ENCODE measurements at regions not wholly inside any gene's neighbourhood (a gene's known extent, or its start where the extent isn't known, plus 50 kb on each side); places are given as distances from the start of the nearest gene placed in this dataset.

GRCh38 chr6:164109770-164110140 lies 695.2 kb downstream of the QKI start:
- DNase-seq (ENCODE audit: extremely low spot score), result peak; percentile 57
- no peak for TF ChIP-seq NFRKB (IDR thresholded peaks at IDR 0.05)
- TF ChIP-seq SUZ12 (IDR thresholded peaks at IDR 0.05), result no peak
- POLR2A ChIA-PET, result no interaction called here
- CTCF ChIA-PET, result interaction anchor here (0.5 to 1.2 kb wide), 7 partner anchors 10 to 276 kb away, joined by 3 to 10 read pairs (median 4); no protein-coding TSS in a partner anchor

GRCh38 chr6:164108869-164109769 lies 694.6 kb downstream of the QKI start:
- ChIA-PET POLR2A (no interaction called here), CTCF (interaction anchor here (0.5 to 1.2 kb wide), 8 partner anchors 10 to 532 kb away, joined by 3 to 10 read pairs (median 4); no protein-coding TSS in a partner anchor)
- no peak for DNase-seq (ENCODE audit: extremely low spot score)
- TF ChIP-seq TARDBP (IDR thresholded peaks at IDR 0.05) (no peak), SUZ12 (IDR thresholded peaks at IDR 0.05) (no peak), LEF1 (IDR thresholded peaks at IDR 0.05; ENCODE audit: borderline replicate concordance) (no peak), FOXK2 (IDR thresholded peaks at IDR 0.05) (no peak), BHLHE40 (IDR thresholded peaks at IDR 0.05; ENCODE audit: borderline replicate concordance) (no peak), PKNOX1 (IDR thresholded peaks at IDR 0.05) (no peak), ELF4 (IDR thresholded peaks at IDR 0.05) (no peak), L3MBTL2 (conservative IDR thresholded peaks at IDR 0.05) (no peak), CTBP1 (IDR thresholded peaks at IDR 0.05; ENCODE audit: borderline replicate concordance) (no peak), FOXM1 (IDR thresholded peaks at IDR 0.05; ENCODE audit: borderline replicate concordance) (no peak), FOXA1 (IDR thresholded peaks at IDR 0.05) (no peak), ZNF384 (IDR thresholded peaks at IDR 0.05) (no peak), NFRKB (IDR thresholded peaks at IDR 0.05) (no peak), HDGF (IDR thresholded peaks at IDR 0.05; ENCODE audit: borderline replicate concordance) (no peak), SP1 (IDR thresholded peaks at IDR 0.05) (no peak), ARNT (IDR thresholded peaks at IDR 0.05) (no peak)

GRCh38 chr6:164108092-164108491 lies 693.6 kb downstream of the QKI start:
- CTCF ChIA-PET, result interaction anchor here (0.6 kb wide), 1 partner anchor 426 kb away, joined by 3 read pairs; no protein-coding TSS in a partner anchor
- POLR2A ChIA-PET, result no interaction called here
- DNase-seq (ENCODE audit: extremely low spot score), result no peak
- TF ChIP-seq BHLHE40 (IDR thresholded peaks at IDR 0.05; ENCODE audit: borderline replicate concordance) (no peak), SP1 (IDR thresholded peaks at IDR 0.05) (no peak), NFRKB (IDR thresholded peaks at IDR 0.05) (no peak), ARNT (IDR thresholded peaks at IDR 0.05) (no peak), HDGF (IDR thresholded peaks at IDR 0.05; ENCODE audit: borderline replicate concordance) (no peak), LEF1 (IDR thresholded peaks at IDR 0.05; ENCODE audit: borderline replicate concordance) (no peak), CTBP1 (IDR thresholded peaks at IDR 0.05; ENCODE audit: borderline replicate concordance) (no peak), FOXA1 (IDR thresholded peaks at IDR 0.05) (no peak), L3MBTL2 (conservative IDR thresholded peaks at IDR 0.05) (no peak)

GRCh38 chr6:164107297-164107995 lies 692.9 kb downstream of the QKI start:
- POLR2A ChIA-PET, result no interaction called here
- TF ChIP-seq ELF4 (IDR thresholded peaks at IDR 0.05) (no peak), FOXA1 (IDR thresholded peaks at IDR 0.05) (no peak), PKNOX1 (IDR thresholded peaks at IDR 0.05) (no peak), ARNT (IDR thresholded peaks at IDR 0.05) (no peak), FOXK2 (IDR thresholded peaks at IDR 0.05) (no peak), ZNF384 (IDR thresholded peaks at IDR 0.05) (no peak), NFRKB (IDR thresholded peaks at IDR 0.05) (no peak)
- no peak for DNase-seq (ENCODE audit: extremely low spot score)
- CTCF ChIA-PET, result interaction anchor here (0.6 kb wide), 1 partner anchor 426 kb away, joined by 3 read pairs; no protein-coding TSS in a partner anchor

- TF ChIP-seq FOXA1 (IDR thresholded peaks at IDR 0.05), result no peak
- TF ChIP-seq ZNF384 (IDR thresholded peaks at IDR 0.05), result no peak
- no peak for TF ChIP-seq LEF1 (IDR thresholded peaks at IDR 0.05; ENCODE audit: borderline replicate concordance)
- no peak for TF ChIP-seq L3MBTL2 (conservative IDR thresholded peaks at IDR 0.05)
- TF ChIP-seq SP1 (IDR thresholded peaks at IDR 0.05), result no peak
- no peak for TF ChIP-seq HDGF (IDR thresholded peaks at IDR 0.05; ENCODE audit: borderline replicate concordance)
- no peak for TF ChIP-seq TARDBP (IDR thresholded peaks at IDR 0.05)
- TF ChIP-seq CTBP1 (IDR thresholded peaks at IDR 0.05; ENCODE audit: borderline replicate concordance), result no peak
- TF ChIP-seq PKNOX1 (IDR thresholded peaks at IDR 0.05), result no peak
- no peak for TF ChIP-seq FOXM1 (IDR thresholded peaks at IDR 0.05; ENCODE audit: borderline replicate concordance)
- TF ChIP-seq ELF4 (IDR thresholded peaks at IDR 0.05), result no peak
- no peak for TF ChIP-seq ARNT (IDR thresholded peaks at IDR 0.05)
- no peak for TF ChIP-seq FOXK2 (IDR thresholded peaks at IDR 0.05)
- TF ChIP-seq BHLHE40 (IDR thresholded peaks at IDR 0.05; ENCODE audit: borderline replicate concordance), result no peak
- ChIA-PET CTCF (interaction anchor here (0.9 kb wide), 1 partner anchor 147 kb away, joined by 4 read pairs; no protein-coding TSS in a partner anchor), POLR2A (no interaction called here)
- DNase-seq (ENCODE audit: extremely low spot score), result peak; percentile 56
Observed at GRCh38 chr6:164106345-164106769, 691.8 kb downstream of the QKI start.

Measured in HEK293T (cell line).